ENCODE measurements at regions not wholly inside any gene's neighbourhood (a gene's known extent, or its start where the extent isn't known, plus 50 kb on each side); places are given as distances from the start of the nearest gene placed in this dataset.

DNA sequence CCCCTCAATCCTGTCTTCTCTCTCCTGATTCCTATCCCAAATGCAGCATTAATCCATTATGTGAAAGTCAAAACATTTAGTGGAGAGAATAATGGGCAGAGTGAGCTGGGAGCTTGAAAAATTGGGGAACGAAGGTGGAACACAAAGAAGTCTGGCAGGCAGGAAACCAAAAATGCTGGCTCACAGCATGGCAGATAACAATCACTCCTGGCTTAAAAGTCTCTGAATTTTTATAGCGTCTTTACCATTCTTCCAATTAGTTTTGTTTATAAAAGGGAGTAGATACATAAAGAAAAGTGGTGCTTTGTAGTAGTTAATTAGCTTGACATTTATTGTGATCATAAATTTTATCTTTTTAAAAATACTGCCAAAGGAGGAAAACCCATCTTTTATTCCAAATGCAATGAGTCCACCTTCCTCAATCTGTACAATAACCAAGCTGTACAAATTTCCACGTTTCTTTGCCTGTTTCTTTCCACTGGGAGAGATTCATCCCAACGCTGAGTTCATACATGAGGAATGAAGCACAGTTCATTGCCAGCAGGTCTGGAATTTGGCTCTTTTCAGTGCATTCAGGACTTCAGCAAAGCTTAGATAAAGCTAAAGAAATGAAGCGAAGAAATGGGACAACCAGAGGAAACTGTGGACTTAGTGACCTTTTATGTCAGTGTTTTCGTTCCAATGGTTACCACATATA is 174.7 kb downstream of the HMHB1 start:
- no peak for DNase-seq
- in situ Hi-C loops (cut with MboI; ENCODE audit: low pct_unique_long_range_greater_than_20kb, low sequenced_read_pairs) = no loop called here

DNA sequence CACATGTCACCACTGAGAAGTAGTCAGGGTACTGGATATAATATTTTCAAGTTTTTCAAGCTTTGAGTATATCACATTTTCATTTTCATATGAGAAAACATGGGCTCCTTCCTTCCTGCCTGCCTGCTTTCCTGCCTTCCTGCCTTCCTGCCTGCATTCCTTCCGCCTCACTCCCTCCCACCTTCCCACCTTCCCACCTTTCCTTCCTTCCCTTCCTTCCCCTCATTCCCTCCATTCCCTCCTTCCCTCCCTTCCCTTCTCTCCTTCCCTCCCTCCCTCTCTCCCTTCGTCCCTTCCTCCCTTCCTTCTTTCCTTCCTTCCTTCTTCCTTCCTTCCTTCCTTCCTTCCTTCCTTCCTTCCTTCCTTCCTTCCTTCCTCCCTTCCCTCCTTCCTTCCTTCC is 175.3 kb downstream of the HMHB1 start:
- in situ Hi-C loops (cut with MboI; ENCODE audit: low pct_unique_long_range_greater_than_20kb, low sequenced_read_pairs) = no loop called here
- DNase-seq = no peak

- no peak for DNase-seq
- in situ Hi-C loops (cut with MboI; ENCODE audit: low pct_unique_long_range_greater_than_20kb, low sequenced_read_pairs) = no loop called here
Observed at GRCh38 chr5:143987751-143988560, 176.0 kb downstream of the HMHB1 start.

DNA sequence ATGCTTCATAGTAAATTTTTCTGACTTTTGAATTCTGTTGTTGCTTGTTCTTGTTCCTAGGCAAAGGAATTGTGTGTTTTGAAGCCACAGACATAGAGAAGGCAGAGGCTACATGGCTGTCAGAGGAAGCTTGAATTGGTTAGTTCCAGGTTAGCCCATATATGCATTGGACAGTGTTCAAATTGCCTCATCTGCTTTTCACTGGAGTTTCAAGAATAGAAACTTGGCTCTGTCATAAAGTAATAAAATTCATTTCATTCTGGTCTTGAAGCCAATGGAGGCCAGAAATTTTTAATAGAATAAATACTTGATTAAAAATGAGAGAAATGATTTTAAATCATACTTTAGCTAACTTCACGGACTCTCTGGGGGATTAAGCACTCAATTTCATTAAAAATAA is 178.0 kb downstream of the YIPF5 start:
- no peak for DNase-seq
- in situ Hi-C loops (cut with MboI; ENCODE audit: low pct_unique_long_range_greater_than_20kb, low sequenced_read_pairs) = no loop called here

- in situ Hi-C loops (cut with MboI; ENCODE audit: low pct_unique_long_range_greater_than_20kb, low sequenced_read_pairs) = no loop called here
- no peak for DNase-seq
Observed at GRCh38 chr5:144002876-144003275, 167.6 kb downstream of the YIPF5 start.

GRCh38 chr5:144003636-144004035 is 166.8 kb downstream of the YIPF5 start:
- in situ Hi-C loops (cut with MboI; ENCODE audit: low pct_unique_long_range_greater_than_20kb, low sequenced_read_pairs) = no loop called here

GRCh38 chr5:144004146-144004545 is 166.3 kb downstream of the YIPF5 start:
- no peak for DNase-seq

More at GRCh38 chr5:144003636-144004035, 166.8 kb downstream of the YIPF5 start:
- DNase-seq = no peak

DNA sequence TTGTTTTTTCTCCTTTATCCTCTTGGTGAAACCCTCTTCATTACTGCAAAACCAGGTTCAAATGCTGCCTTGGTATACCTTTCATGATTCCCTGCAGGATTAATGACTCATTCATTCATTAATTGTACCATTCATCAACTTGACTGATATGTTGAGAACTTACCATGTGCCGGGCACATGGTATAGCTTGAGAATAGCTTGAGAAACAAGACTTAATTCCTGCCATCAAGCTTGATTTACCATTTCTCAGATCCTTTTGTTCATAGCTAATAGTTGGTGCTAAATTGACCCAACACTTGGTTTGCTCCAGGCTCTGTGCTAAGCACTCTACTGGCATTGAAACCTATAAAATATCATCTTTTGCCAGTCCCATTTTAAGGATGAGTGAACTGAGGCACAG is 165.7 kb downstream of the YIPF5 start:
- in situ Hi-C loops (cut with MboI; ENCODE audit: low pct_unique_long_range_greater_than_20kb, low sequenced_read_pairs) = no loop called here
- DNase-seq = no peak

More at GRCh38 chr5:144004146-144004545, 166.3 kb downstream of the YIPF5 start:
- in situ Hi-C loops (cut with MboI; ENCODE audit: low pct_unique_long_range_greater_than_20kb, low sequenced_read_pairs) = no loop called here

- DNase-seq = no peak
- in situ Hi-C loops (cut with MboI; ENCODE audit: low pct_unique_long_range_greater_than_20kb, low sequenced_read_pairs) = no loop called here
Observed at GRCh38 chr5:144009116-144009515, 161.3 kb downstream of the YIPF5 start.

DNA sequence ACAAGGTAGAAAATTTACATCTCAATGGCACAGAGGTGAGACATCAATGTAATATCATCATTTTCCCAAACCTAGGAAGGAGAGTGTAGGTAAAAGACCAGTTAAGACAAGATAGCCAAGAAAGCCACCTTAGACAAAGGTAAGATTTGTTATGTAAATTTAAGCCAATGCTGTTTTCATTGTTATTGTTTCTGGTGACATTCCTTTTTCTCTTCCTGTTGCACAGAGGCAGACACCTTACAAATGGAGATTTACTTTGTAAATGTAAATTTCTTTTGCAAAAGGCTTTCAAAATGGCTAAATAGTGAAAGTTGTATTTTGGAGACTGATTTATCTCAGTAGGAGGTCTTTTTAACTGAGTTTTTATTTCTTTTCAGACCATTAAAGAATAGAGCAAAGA is 159.1 kb downstream of the YIPF5 start:
- in situ Hi-C loops (cut with MboI; ENCODE audit: low pct_unique_long_range_greater_than_20kb, low sequenced_read_pairs) = no loop called here
- no peak for DNase-seq

- in situ Hi-C loops (cut with MboI; ENCODE audit: low pct_unique_long_range_greater_than_20kb, low sequenced_read_pairs) = no loop called here
Observed at GRCh38 chr5:144013816-144014215, 156.6 kb downstream of the YIPF5 start.

GRCh38 chr5:144015961-144016360 is 154.5 kb downstream of the YIPF5 start:
- in situ Hi-C loops (cut with MboI; ENCODE audit: low pct_unique_long_range_greater_than_20kb, low sequenced_read_pairs) = no loop called here
- no peak for DNase-seq

More at GRCh38 chr5:144013816-144014215, 156.6 kb downstream of the YIPF5 start:
- DNase-seq = no peak

- in situ Hi-C loops (cut with MboI; ENCODE audit: low pct_unique_long_range_greater_than_20kb, low sequenced_read_pairs) = no loop called here
- DNase-seq = no peak
Observed at GRCh38 chr5:144017119-144017518, 153.3 kb downstream of the YIPF5 start.

GRCh38 chr5:144017631-144018030 is 152.8 kb downstream of the YIPF5 start:
- in situ Hi-C loops (cut with MboI; ENCODE audit: low pct_unique_long_range_greater_than_20kb, low sequenced_read_pairs) = no loop called here
- no peak for DNase-seq

GRCh38 chr5:144024090-144024489 is 146.4 kb downstream of the YIPF5 start:
- in situ Hi-C loops (cut with MboI; ENCODE audit: low pct_unique_long_range_greater_than_20kb, low sequenced_read_pairs) = no loop called here
- no peak for DNase-seq

DNA sequence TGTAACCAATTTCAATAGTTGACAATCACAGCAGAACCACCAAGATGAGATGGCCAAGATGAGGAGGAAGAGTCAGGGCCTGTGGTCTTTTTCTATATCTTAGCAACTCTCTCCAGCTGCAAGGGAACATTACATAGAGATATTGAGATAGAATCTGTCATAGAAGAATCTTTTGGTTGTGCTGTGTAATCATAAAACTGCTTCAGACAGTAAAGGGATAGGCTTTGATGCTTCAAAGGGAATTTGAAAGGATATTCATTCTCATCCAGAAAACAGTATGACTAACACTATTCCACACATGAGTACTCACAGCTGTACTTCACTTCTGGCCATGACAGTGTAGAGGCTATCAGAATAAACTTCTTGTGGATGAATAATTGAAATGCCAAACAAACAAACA is 145.9 kb downstream of the YIPF5 start:
- in situ Hi-C loops (cut with MboI; ENCODE audit: low pct_unique_long_range_greater_than_20kb, low sequenced_read_pairs) = no loop called here
- no peak for DNase-seq

GRCh38 chr5:144026286-144026685 is 144.2 kb downstream of the YIPF5 start:
- DNase-seq = no peak
- in situ Hi-C loops (cut with MboI; ENCODE audit: low pct_unique_long_range_greater_than_20kb, low sequenced_read_pairs) = no loop called here

- in situ Hi-C loops (cut with MboI; ENCODE audit: low pct_unique_long_range_greater_than_20kb, low sequenced_read_pairs) = no loop called here
- no peak for DNase-seq
Observed at GRCh38 chr5:144028058-144028457, 142.4 kb downstream of the YIPF5 start.

GRCh38 chr5:144028636-144029035 is 141.8 kb downstream of the YIPF5 start:
- no peak for DNase-seq

DNA sequence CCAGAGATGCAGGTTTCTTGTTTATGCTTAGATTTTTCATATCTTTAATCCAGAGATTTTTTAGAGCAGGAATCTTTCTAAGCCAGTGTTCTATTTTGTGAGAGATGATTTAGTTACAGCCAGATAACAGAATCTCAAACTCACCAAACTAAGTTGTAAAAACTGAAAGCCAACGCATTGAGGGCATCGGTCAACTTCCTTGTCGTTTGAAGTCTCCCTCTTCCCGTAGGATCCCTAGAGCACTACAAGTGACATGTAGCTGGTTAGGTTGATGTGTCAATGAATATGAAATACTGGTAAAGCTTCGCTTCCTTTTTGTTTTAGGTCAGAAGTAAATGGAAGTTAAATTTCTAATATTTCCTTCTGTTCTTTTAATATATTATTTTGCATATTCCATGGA is 139.6 kb downstream of the YIPF5 start:
- in situ Hi-C loops (cut with MboI; ENCODE audit: low pct_unique_long_range_greater_than_20kb, low sequenced_read_pairs) = no loop called here
- DNase-seq = no peak

More at GRCh38 chr5:144028636-144029035, 141.8 kb downstream of the YIPF5 start:
- in situ Hi-C loops (cut with MboI; ENCODE audit: low pct_unique_long_range_greater_than_20kb, low sequenced_read_pairs) = no loop called here
